ENCODE measurements at regions not wholly inside any gene's neighbourhood (a gene's known extent, or its start where the extent isn't known, plus 50 kb on each side); places are given as distances from the start of the nearest gene placed in this dataset.

DNA sequence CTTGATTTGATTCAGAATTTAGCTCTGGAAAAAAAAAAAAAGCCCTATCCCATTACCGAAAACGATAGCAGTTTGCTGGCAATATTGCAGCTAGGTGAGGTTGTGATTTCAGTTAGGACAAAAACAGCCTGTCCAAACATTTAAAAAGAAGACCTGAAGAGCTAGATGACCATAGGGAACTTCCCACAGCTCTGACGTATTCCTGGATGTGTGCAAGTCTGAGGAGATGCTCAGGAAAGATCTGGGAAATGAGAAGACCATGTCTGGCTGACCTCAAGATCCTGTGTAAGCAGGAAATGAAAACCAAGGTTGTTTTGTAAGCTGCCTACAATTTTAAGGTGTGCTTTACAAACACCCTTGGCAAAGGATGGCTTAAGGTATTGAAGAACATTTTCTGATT lies 88.7 kb downstream of the RAMP3 start:
- TF ChIP-seq, protein P1, sequence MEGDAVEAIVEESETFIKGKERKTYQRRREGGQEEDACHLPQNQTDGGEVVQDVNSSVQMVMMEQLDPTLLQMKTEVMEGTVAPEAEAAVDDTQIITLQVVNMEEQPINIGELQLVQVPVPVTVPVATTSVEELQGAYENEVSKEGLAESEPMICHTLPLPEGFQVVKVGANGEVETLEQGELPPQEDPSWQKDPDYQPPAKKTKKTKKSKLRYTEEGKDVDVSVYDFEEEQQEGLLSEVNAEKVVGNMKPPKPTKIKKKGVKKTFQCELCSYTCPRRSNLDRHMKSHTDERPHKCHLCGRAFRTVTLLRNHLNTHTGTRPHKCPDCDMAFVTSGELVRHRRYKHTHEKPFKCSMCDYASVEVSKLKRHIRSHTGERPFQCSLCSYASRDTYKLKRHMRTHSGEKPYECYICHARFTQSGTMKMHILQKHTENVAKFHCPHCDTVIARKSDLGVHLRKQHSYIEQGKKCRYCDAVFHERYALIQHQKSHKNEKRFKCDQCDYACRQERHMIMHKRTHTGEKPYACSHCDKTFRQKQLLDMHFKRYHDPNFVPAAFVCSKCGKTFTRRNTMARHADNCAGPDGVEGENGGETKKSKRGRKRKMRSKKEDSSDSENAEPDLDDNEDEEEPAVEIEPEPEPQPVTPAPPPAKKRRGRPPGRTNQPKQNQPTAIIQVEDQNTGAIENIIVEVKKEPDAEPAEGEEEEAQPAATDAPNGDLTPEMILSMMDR (IDR thresholded peaks at IDR 0.05): no peak
- no peak for TF ChIP-seq EZH2phosphoT487 (IDR thresholded peaks at IDR 0.05)

Data from neural progenitor cell (in vitro differentiated cells).